Right cardiac atrium (tissue), 5 donors: ENCODE measurements at regions not wholly inside any gene's neighbourhood (a gene's known extent, or its start where the extent isn't known, plus 50 kb on each side); places are given as distances from the start of the nearest gene placed in this dataset.

ENCODE experiments used
- ATAC-seq, 2 donors: fragments of 200-7000 bp; cut with Tn5 transposase; one replicate each; pipeline versions ENCODE4 v1.8.0 to v1.9.1; 2020; ENCODE audit warnings: moderate library complexity in 2 of 2, mild to moderate bottlenecking in 1 of 2
- DNase-seq, 3 donors: peaks; one replicate each; pipeline ENCODE4 v3.0.0-alpha.2; 2020
- H3K27ac ChIP-seq: one replicate; pipeline ENCODE4 v1.5.1; 2013; ENCODE audit warnings: mild to moderate bottlenecking, low read length, control low read depth, moderate library complexity
- H3K27me3 ChIP-seq: one replicate; pipeline ENCODE4 v1.6.1; 2013; ENCODE audit not compliant: control insufficient read depth, insufficient read depth
- H3K4me1 ChIP-seq: one replicate; pipeline ENCODE4 v1.6.1; 2013; ENCODE audit warnings: low read length; ENCODE audit not compliant: control insufficient read depth, insufficient read depth
- H3K4me3 ChIP-seq: one replicate; pipeline ENCODE4 v1.5.1; 2013; ENCODE audit warnings: low read length, control low read depth
- H3K9me3 ChIP-seq: one replicate; pipeline ENCODE4 v1.6.1; 2013; ENCODE audit warnings: low read length; ENCODE audit not compliant: control insufficient read depth
- WGBS: extraction: QIAGEN DNeasy Blood & Tissue Kit; methylation state at CpG from one replicate; pipeline ENCODE4 v1.1.7; 2013; 5-methylcytosine and 5-hydroxymethylcytosine counted together
- intact Hi-C, 4 donors: fragments of 100-400 bp; cut with DNase I; formaldehyde crosslinking; loops; one replicate each; pipeline versions ENCODE4 v1.11.0 to v1.14.0; 2022 to 2023
- donor health status: healthy with polysubstance abuse.
- donor health status: DM: no; HTN: yes; CAD: no.
- donor health status: DM: no; HTN: no; CAD: no.
- donor health status: DM: no; HTN: yes; CAD: no; lungs with severe emphysema.
- donor health status: DM: yes; HTN: yes; CAD: no.

- Histone ChIP-seq H3K4me3 (no peak overlapping the region), H3K4me1 (no peaks in the 10 kb centered on the region), H3K9me3 (no peaks in the 10 kb centered on the region), H3K27me3 (no peaks in the 10 kb centered on the region), H3K27ac (no peak overlapping the region)
- DNase-seq (no peak), ATAC-seq (no peak)
- WGBS = 65% methylated on average over 3 of the region's 3 CpGs
- intact Hi-C loops = no loop called here
Observed at GRCh38 chr4:171588051-171588545, 225.1 kb upstream of the GALNTL6 start.

DNA sequence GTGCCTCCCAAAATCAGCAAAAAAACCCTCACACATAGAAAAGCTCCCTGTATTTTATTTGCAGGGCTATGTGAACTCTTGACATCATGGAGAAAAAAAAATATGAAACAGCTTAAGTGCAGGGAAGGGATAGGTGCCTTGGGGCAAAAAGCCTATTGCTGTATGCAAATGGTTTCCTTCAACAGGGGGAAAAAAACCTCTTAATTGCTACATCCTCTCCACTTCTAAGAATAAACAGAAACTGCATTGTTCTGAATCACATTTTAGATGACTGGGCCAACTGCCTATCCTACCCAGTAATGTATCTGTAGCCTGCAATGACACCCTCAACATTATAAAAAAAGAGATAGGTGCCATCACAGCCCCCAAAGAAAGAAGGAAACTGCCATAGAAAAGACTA is 229.4 kb upstream of the GALNTL6 start:
- Histone ChIP-seq H3K4me3 (no peak overlapping the region), H3K9me3 (no peaks in the 10 kb centered on the region), H3K4me1 (no peaks in the 10 kb centered on the region), H3K27ac (no peak overlapping the region), H3K27me3 (no peaks in the 10 kb centered on the region)
- intact Hi-C loops = no loop called here
- DNase-seq = no peak
- no peak for ATAC-seq

DNA sequence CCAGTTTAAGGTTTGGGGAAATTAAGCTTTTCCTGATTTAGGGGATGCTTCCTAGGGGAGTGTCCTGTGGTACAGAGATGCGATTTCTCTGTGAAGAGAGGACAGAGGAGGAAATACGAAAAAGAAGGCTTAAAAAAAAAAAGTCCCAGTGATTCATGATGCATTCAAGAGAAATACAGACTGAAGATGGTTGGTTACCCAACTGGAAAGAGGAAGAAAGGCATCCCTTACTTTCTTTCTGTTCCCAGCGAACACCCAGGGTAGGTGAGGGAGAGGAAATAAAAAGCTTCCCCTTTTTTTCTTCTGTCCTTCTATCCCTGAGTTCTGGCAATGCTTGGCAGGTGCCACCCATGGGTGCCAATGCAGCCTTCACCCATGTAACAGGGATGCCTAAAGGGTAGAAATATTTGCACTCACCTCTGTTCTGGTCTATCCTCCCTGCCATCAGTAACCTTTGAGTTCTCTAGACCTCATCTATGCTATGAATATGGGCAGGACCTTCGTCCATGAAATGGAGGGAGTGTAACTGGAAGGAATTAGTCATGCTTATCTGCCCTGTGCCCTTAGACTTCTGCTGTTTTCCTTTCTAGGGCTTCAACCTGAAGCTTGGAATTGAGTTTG is 230.1 kb upstream of the GALNTL6 start:
- no peak overlapping the region for H3K4me3 ChIP-seq
- WGBS = 41% methylated on average over 4 of the region's 4 CpGs

DNA sequence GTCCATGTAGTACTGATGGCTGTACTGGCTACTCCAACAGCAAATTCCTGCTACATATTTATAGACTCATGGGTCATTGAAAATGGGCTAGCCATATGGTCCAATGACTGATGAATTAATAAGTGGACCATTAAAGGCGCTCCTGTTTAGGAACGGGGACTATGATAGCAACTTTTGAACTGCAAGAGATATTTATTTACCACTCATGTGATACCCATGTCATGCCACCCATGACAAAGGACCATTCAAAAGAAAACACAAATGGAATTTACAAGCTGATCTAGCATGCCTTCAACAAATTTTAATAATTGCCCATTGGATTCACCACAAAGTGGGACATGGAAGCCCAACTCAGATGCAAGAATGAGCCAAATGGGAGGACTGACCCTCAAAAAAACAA is 240.0 kb upstream of the GALNTL6 start:
- H3K4me1 ChIP-seq = no peaks in the 10 kb centered on the region
- no peak overlapping the region for H3K4me3 ChIP-seq
- H3K9me3 ChIP-seq = no peaks in the 10 kb centered on the region
- intact Hi-C loops = no loop called here
- DNase-seq = no peak
- no peaks in the 10 kb centered on the region for H3K27me3 ChIP-seq
- ATAC-seq = no peak
- H3K27ac ChIP-seq = no peak overlapping the region
- 86% methylated on average over 2 of the region's 2 CpGs for WGBS

More for the DNA sequence above, 230.1 kb upstream of the GALNTL6 start:
- no peak for ATAC-seq
- Histone ChIP-seq H3K4me1 (no peaks in the 10 kb centered on the region), H3K9me3 (no peaks in the 10 kb centered on the region), H3K27ac (no peak overlapping the region), H3K27me3 (no peaks in the 10 kb centered on the region)
- no peak for DNase-seq
- intact Hi-C loops = no loop called here

DNA sequence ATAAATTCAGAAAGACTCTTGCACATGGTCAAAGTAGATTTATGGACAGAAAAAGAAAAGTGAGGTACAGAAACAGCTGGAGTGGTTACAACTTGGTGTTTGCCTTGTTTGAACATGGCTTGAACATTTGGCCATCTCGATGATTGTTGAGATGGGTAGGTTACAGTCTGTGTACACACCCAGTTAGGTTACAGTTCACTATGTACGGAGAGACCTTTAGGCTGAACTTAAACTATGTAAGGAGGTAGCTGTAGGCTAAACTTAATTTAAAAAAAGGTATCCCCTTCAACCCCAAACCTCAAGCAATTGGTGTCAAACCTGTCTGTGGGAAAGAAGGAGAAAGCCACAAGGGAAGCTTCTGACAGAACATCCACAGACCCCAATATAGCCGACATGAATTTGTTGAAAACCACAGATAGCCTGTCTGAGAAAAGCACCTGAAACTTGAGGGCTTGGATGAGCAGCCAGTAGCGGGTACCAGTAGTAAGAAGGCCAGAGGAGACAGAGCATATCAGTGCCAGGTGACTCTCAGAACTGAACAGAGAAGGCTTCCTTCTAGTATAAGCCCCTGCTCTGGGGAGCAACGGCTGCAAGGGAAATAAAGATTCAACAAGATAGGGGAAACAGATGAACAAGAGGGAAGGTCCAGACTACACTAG is 247.9 kb upstream of the GALNTL6 start:
- no peaks in the 10 kb centered on the region for H3K27me3 ChIP-seq
- H3K9me3 ChIP-seq = no peaks in the 10 kb centered on the region
- WGBS = 68% methylated on average over 5 of the region's 5 CpGs
- H3K4me3 ChIP-seq = no peak overlapping the region
- DNase-seq = no peak
- no peak overlapping the region for H3K27ac ChIP-seq
- intact Hi-C loops = no loop called here
- no peaks in the 10 kb centered on the region for H3K4me1 ChIP-seq
- ATAC-seq = no peak

- no peak overlapping the region for H3K27ac ChIP-seq
- no peaks in the 10 kb centered on the region for H3K9me3 ChIP-seq
- no peaks in the 10 kb centered on the region for H3K27me3 ChIP-seq
- intact Hi-C loops = no loop called here
- DNase-seq (no peak), ATAC-seq (no peak)
- WGBS = 87% methylated on average over 1 of the region's 1 CpG
- H3K4me3 ChIP-seq = no peak overlapping the region
- no peaks in the 10 kb centered on the region for H3K4me1 ChIP-seq
Observed at GRCh38 chr4:171561419-171561818, 251.8 kb upstream of the GALNTL6 start.

DNA sequence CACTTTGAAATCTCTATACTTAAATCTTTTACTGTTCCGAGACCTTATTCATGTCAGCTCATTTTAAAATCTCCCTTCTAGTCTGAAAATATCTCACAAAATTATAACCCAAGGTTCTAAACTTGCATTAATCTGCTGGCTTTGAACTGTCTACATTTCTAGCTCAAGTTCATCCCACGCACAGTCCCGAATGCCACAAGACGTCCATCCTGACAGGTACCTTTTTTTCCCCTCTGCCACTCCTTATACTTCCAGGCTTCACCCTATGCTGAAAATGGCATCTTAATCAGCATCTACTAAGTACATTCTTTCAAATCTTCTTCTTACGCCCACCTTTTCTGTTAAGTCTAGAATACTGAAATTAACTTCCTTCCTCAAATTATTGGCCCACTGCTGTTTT is 259.2 kb upstream of the GALNTL6 start:
- H3K27ac ChIP-seq = no peak overlapping the region
- intact Hi-C loops = no loop called here
- 79% methylated on average over 5 of the region's 5 CpGs for WGBS
- no peaks in the 10 kb centered on the region for H3K9me3 ChIP-seq
- ATAC-seq = no peak
- DNase-seq = no peak
- H3K4me3 ChIP-seq = no peak overlapping the region
- H3K4me1 ChIP-seq = no peaks in the 10 kb centered on the region
- no peaks in the 10 kb centered on the region for H3K27me3 ChIP-seq

- Histone ChIP-seq H3K4me1 (no peaks in the 10 kb centered on the region), H3K27ac (no peak overlapping the region), H3K9me3 (no peaks in the 10 kb centered on the region), H3K27me3 (no peaks in the 10 kb centered on the region), H3K4me3 (no peak overlapping the region)
- no peak for ATAC-seq
- intact Hi-C loops = no loop called here
- 55% methylated on average over 2 of the region's 2 CpGs for WGBS
- DNase-seq = no peak
Observed at GRCh38 chr4:171542640-171543039, 270.6 kb upstream of the GALNTL6 start.

DNA sequence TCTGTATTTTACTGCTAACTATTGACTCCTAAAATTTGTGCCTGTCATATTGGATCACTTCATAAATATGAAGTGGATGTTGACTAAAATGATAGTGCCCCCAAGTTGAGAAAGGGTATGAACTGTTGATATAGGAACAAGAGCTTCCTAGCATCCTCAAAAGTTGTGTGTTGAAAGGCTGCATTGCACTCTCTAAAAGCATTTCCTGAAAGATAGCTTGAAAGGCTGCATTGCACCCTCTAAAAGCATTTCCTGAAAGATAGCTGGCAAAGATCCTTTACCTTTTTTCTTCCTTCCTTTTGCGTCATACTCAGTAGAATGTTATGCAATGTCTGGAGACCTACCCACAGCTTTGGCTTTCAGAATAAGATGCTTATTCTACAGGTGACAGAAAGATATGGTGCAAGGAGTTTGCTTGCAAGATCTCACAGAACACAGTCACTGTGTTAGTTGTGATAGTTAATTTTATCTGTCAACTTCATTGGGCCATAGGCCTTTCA is 274.6 kb upstream of the GALNTL6 start:
- DNase-seq (no peak), ATAC-seq (no peak)
- Histone ChIP-seq H3K9me3 (no peaks in the 10 kb centered on the region), H3K4me3 (no peak overlapping the region), H3K4me1 (no peaks in the 10 kb centered on the region), H3K27me3 (no peaks in the 10 kb centered on the region), H3K27ac (no peak overlapping the region)
- intact Hi-C loops = no loop called here
- WGBS = 43% methylated on average over 1 of the region's 1 CpG

DNA sequence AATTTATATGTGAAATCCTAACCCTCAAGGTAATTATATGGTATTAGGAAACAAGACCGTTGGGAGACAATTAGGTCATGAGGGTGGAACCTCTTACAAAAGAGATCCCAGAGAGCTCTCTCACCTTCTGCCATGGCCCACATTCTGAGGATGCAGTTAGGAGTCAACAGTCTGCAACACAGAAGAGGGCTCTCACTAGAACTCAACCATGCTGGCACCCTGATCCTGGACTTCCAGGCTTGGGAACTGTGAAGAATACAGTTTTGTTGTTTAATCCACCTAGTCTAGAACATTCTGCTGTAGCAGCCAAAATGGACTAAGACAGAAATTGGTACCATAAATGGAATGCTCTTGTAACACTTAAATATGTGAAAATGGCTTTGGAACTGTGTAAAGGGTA is 278.8 kb upstream of the GALNTL6 start:
- WGBS = 67% methylated on average over 1 of the region's 1 CpG
- H3K4me1 ChIP-seq = no peaks in the 10 kb centered on the region
- no peaks in the 10 kb centered on the region for H3K9me3 ChIP-seq
- H3K4me3 ChIP-seq = no peak overlapping the region
- ATAC-seq (no peak), DNase-seq (no peak)
- intact Hi-C loops = no loop called here
- no peak overlapping the region for H3K27ac ChIP-seq
- H3K27me3 ChIP-seq = no peaks in the 10 kb centered on the region

- Histone ChIP-seq H3K27me3 (no peaks in the 10 kb centered on the region), H3K9me3 (no peaks in the 10 kb centered on the region), H3K27ac (no peak overlapping the region), H3K4me3 (no peak overlapping the region), H3K4me1 (no peaks in the 10 kb centered on the region)
- DNase-seq = no peak
- 39% methylated on average over 2 of the region's 2 CpGs for WGBS
- intact Hi-C loops = no loop called here
- ATAC-seq = no peak
Observed at GRCh38 chr4:171532968-171533367, 280.2 kb upstream of the GALNTL6 start.
